ENCODE measurements at regions not wholly inside any gene's neighbourhood (a gene's known extent, or its start where the extent isn't known, plus 50 kb on each side); places are given as distances from the start of the nearest gene placed in this dataset.

DNA sequence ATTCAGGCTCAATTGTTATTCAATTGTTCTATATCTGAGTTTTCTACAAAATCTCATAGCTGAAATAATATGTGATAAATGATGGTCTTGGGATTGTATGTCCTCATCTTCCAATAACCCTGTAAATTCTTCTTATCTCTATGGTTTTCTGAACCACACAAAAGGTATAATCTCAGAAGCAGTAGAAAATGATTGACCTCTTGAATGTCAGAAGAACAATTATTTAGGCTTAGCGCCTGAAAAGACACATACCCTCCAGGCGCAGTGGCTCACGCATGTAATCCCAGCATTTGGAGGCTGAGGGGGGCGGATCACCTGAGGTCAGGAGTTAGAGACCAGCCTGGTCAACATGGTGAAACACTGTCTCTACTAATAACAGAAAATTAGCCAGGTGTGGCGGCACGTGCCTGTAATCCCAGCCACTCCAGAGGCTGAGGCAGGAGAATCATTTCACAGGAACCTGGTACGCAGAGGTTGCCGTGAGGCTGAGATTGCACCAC is 288.0 kb upstream of the TBC1D5 start:
- no peak for DNase-seq

DNA sequence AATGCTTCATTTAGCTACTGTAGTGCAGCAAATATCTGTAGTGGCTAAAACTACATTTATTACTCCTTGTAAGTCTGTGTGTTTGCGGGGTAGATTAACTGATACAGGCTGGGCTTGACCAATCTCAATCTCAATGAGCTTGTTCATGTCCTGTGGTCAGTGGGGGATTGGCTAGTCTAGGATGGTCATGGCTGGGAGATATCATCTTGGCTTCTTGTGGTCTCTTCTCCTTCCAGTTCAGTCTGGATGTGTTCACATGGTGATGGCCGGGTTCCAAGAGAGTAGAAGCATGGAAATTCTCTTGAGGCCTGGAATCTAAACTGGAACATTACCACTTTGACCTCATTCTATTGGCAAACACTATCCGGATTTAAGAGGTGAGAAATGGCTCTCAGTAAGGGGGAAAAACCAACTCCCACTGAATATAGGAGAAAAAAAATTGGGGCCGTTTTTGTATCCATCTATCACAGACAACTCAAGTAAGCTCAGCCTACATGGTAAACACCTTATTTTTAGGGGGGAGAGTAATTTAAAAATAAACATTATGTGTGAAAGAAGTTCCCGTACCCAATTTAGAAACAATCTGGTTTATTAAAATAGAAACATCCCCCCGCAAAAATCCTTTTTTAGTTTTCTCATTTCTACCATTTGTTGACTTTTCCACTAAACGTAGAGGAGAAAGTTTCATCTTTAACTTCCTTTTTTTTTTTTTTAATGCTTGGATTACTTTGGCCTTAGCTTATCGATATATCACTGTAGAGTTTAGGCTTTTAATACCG is 284.9 kb upstream of the TBC1D5 start:
- peak; percentile 33 for DNase-seq

DNA sequence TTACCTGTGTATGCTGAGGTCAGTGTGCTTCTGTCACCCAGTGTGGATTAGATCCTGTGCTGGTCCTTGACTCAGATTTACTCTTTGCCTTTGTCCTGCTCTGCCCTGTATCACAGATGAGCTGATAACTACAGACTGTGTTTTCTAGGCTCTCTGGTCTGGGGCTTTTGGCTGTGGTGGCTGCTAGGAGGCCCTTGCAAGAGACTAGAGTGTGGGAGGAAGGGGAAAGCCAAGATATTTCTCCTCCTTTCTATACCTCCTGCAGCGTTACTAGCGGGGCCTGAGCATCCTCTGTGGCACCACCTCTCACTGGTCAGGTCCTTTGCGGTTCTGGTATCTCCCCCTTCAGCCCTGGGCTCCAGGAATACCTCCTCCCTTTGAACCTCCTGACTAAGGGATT is 282.3 kb upstream of the TBC1D5 start:
- no peak for DNase-seq

DNA sequence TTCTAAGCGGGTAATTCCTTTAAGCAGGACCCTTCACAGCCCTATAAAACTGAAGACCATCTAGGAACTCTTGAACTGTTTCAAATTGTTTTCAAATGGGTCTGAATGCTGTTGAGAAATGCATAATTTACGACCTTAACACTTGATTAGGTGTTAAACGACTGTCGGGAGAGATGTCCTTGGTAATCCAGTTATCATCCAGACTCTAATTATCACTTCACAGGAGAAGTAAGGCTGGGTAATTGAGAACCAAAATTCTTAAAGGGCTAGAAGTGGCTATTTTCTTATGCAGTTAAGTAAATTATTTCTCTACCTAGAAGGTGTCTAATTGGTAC is 276.7 kb upstream of the TBC1D5 start:
- no peak for DNase-seq

DNA sequence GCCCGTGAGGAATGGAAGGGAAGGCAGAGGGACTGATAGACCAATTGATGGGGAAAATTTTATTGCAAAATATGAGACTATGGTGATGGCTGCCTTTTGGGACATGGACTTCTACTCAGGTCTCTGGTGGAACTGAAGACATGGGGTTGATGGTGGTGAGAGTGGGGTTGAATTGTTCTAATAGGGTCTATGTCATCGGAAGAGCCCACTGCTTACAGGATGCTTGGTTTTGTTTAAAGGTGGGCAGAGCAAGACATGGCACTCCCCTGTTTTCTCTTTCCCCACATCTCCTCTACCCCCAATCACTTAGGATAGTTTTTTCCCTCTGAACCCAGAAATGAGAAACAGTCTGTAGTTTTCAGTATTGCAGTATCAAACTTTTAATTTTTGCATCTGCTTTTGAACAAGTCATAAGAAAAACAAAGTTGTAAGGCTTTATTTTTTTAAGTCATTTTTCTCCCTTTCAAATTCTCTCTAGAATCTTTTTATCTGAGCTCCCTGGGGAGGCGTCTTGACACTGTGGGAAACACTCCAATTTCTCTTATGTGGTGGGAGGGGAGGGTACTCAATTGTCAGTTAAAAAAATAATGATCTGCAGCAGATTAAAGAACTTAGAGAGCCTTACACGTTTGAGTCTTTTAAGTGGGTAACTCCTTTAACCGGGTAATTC is 276.2 kb upstream of the TBC1D5 start:
- DNase-seq, result no peak

DNA sequence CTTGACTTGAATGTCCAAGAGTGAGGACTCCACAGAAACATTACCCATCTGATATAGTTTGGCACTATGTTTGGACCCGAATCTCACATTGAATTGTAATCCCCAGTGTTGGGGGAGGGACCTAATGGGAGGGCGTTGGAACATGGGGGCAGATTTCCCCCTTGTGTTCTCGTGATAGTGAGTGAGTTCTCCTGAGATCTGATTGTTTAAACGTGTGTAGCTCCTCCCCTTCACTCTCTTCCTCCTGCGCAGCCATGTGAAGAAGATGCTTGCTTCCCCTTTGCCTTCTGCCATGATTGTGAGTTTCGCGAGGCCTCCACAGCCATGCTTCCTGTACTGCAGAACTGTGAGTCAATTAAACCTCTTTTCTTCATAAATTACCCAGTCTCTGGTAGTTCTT is 273.9 kb upstream of the TBC1D5 start:
- DNase-seq, result peak; percentile 23

DNA sequence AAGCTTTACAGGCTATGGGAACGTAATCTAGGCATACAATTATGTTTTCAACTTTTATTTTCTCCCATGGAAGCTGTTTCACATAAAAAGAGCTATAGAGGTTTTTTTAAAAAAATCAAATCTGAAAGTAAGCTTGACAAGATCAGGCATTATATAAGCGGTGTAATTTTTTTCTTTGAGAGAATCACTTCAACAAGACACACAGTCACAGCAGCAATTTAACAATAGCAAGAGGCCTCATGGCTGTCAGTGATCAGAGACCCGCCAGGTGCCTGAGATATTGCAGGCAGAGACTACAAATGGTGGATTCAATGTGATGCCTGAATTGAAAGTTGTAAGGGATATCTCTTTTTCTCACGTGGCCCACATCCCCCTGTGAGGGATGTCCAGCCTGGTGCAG is 270.5 kb upstream of the TBC1D5 start:
- no peak for DNase-seq

DNA sequence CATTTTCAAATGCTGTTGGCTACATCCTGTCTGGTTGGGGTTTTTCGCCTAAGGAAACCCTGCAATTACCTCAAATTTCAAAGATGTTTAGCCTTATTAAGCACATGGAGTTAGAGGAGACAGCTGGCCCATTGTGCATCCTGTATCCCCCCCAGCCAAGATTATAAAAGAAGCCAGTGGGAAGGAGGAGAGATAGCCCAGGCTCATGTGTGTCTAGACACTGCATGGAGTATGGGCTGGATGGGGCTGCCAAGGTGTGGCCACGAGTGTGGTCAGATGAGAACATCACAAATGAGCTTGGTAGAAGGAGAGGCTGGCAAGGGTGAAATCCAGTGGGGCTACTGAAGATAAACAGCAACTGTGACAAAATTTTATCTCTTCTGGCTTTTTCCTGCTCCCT is 270.0 kb upstream of the TBC1D5 start:
- DNase-seq, result no peak

DNA sequence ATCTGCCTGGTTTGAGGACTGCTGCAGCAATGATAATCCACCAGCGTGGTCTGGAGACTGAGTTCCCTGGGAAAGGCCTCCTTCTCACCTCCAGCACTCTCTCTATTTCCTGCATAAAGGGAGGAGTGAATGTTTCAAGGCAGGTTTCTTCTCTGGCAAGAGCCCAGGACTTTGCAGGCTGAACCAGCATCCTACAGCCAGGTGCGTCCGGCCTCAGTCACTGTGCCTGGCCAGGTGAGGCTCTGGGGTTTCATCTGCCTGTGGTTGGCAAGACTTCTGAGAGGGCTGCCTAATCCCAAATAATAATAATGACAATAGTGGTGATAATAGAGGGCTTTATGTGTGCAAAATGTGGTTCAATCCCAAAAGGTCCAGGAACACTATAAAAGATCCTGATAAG is 269.0 kb upstream of the TBC1D5 start:
- no peak for DNase-seq

DNA sequence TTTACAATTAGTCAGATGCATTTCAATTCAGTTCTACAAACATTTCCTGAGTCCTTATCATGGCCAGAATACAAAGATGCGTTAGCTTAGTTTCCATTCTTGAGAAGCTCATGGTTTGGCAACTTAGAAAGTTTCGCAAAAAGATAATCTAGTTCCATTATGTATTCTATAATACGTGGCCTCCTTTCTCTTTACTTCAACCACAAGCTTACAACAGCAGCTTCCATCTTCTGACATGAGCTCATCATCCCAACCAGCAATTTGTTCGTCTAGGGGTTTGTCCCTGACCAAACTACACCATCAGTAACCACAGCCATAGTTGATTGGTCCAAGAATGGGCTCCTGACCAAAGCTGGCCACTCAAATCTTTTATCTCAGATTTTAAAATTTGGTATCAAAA is 267.6 kb upstream of the TBC1D5 start:
- peak; percentile 91 for DNase-seq

DNA sequence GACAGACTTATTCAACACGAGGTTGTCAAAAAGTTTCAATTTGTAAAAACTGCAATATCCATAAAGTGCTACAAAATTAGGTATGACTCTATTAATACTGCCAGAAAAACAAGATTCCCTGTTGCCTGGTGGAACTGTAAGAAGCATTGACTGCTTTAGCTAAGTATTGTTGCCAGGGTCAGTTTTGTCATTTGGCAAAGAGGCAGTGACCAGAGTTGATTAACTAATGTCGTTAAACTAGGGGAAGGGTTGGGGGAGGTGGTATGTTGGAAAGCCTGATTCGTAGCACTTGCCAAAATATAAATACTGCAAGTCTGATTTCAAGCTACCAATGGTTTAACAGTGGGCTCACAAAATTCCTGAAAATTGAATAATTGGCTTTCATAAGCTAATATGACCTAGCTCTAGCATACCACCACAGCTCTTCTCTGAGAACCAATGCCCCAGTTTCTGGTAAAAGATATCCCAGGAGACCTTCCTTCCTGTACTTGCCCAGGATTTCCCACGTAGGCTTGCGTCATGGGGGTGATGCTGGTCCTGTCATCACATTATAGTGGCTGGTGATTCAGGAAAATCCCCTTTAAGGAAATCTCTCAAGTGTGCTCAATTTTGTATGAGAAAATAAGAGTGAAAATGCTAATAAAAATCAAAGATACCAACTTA is 266.4 kb upstream of the TBC1D5 start:
- no peak for DNase-seq

DNA sequence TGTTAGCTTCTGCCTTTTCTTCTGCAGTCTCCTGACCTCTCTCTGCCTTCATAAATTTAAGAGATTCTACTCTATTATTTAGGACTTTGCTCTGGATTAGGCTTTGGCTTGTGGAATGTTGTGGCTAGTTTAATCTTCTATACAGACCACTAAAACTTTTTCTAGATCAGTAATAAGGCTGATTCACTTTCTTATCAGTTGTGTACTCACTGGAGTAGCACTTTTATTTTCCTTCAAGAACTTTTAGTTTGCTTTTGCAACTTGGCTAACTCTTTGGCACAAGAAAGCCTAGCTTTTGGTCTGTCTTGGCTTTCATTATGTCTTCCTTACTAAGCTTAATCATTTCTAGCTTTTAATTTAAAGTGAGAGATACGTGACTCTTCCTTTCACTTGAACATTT is 265.5 kb upstream of the TBC1D5 start:
- DNase-seq, result no peak

DNA sequence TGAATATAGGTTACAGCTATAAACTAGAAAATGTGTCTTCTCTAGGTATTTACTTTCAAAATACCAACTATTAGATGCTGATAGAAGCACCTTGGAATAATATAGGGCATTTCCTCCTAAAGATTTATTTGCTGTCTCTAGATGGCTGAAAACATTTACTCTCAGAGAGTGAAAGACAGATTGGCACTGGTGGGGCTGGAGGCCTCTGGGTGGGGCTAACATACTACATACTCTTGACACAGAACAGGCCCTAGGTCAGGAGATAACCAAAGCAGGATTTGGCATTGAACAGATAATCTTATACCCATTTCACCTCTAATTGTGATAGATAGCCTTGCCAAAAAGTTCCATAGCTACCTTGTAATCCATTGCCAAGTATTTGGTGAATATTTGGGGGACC is 253.3 kb upstream of the TBC1D5 start:
- DNase-seq, result no peak

DNA sequence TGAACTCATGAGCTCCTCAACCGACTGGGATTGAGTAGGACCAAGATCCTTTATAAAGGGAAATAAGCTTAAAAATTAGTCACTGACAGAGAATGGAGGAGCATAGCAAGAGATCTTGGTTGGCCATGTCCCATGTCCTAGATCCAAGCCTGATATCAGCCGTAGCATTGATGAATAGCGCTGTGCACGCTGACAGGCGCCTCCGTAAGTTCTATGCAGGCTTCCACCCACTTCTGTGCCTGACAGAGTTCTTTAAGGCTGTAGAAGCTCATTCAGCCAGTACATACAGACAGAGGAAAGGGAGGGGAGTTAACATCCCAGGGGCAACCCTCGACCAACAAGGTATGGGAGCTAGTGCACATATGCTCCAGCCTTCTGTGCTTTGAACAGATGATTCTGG is 251.7 kb upstream of the TBC1D5 start:
- no peak for DNase-seq

DNA sequence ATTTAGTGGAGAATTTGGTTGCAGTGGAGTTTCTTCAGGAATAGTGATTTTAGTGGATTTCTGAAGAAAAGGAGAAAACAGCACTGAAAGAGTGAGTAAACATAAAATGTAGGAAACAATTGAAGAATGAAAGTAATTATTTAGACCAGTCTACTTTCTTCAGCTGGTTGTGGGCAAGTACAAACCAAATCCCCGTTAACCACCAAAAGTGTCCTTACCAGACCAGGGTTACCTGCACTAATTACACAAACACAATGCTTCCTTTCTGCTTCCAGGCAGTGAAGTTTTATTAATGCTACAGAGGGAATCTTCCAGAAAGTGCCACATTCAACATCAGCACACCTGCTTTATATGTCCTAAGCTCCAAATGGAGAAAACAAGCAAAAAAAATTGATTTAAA is 248.0 kb upstream of the TBC1D5 start:
- DNase-seq, result no peak

DNA sequence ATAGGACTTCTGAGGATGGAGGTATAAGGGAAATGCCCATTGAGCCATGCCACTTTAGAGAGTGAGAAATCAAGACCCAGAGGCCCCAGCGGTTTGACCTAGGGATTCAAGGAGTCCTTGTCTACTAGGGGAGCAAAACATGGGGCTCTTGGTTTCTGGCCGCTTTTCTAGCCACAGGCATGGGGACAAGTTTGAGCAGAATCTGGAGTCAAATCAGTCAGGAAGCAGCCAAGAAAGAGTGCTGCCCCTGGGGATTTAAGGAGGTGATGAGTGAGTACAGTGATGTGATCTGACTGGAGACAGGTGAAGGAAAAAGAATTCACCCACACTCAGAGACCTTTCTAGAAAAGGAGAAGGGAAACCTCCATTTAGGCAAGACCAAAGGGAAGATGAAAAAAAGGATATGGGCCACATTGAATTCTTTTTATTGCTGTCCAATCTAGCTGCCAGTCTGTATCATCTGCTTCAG is 244.0 kb upstream of the TBC1D5 start:
- DNase-seq, result peak; percentile 56

DNA sequence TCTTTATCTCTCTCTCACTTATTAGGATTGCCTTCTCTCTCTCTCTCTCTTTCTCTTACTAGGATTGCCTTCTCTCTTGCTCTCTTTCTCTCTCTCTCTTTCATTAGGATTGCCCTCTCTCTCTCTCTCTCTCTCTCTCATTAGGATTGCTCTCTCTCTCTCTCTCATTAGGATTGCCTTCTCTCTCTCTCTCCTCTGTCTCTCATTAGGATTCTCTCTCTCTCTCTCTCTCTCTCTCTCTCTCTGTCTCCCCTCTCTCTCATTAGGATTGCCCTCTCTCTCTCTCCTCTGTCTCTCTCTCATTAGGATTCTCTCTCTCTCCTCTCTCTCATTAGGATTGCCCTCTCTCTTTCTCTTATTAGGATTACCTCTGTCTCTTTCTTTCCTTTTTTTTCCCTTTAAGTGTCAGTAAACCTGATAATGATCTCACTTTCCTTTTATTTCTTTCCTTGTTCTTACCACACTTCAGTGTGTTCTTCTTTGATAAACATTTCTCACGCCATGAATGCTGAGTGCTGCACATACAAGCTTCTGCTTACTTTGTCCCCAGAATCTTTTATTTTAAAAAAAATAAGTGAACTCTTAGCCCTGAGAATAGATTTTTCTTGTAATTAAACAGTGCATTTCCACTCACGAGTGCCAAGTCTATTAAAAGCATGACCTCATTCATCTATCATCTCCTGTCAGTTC is 243.4 kb upstream of the TBC1D5 start:
- no peak for DNase-seq

DNA sequence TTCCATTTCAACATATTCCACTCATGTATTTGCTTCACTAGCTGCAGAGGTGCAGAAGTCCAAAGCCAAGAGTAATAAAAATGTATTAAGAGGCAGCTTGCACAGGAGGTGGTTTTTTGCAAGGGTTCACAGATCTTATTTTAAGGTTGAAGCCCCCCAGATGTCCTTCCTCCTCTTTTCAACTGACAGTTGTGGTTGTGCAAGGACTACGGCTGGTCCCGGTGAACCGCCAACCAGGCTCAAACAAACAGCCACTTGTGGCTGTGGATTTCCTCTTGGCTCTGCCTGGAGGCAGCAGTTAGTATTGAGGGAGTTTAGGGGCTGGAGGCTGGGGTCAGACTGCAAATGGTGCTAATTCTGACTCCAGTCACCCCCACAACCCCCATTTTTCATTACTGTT is 240.7 kb upstream of the TBC1D5 start:
- peak; percentile 100 for DNase-seq

DNA sequence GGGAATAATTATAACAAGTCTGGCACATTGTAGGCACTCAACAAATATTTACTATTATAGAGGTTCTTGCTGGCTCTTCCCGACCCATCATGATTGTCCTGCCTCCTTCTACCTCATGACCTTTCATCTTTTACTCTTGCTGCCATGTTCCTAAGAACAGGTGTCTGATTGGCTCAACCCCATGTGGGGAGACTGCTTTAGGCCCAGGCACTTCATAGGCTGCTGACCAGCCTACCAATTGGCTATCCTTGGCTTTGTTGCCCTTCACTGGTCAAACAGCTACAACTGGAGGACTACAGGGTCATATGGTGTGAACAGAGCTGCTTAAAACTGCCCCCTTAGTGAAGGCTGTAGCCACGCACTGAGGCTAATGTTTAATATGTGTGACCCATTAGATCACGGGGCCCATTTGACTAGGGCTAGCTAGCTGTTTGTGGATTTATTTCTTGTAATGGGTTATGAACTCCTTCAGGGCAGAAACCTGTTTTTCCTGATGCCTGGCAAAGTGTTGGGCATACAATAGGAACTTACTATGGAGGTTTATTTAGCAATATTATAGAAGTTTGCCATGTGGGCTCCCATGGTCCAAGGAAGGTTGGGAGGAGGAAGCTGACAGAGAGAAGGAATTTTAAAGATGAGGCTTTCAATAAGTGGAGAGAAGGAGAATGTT is 239.9 kb upstream of the TBC1D5 start:
- peak; percentile 74 for DNase-seq

DNA sequence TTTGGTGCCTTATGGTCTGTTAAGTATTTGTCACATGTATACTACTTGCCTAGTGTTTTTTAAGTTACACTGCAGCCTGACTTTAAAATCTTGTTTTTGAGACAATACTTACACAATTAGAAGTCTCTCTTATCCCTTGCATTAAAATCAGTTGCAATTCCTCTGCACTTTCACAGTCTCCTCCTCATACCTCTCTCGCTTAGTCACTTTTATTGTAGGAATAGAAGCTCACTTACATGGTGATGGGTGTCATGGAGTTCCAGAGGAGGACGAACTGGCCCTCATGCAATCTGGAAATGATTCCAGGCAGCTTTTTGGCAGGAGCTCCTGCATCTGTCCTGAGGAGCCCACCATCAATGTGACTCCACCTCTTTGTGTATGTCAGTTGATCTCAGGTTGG is 238.4 kb upstream of the TBC1D5 start:
- no peak for DNase-seq

DNA sequence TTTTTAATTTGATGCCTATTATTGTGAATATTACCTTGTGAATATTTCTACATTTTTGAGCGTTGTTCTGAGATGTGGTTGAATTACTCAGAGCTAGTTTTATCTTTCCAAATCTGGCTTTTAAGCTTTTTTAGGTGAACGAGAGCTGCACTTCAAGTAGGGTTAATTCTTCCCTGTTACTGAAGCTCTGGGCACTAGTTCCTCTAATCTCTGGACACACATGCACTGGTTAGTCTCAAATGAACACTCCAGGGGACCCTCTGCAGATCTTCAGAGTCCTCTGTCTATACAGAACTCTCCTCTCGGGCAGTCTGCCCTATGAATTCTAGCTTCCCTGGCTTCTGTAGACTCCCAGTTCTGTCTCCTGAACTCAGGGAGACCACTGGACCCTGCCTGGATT is 237.5 kb upstream of the TBC1D5 start:
- peak; percentile 53 for DNase-seq

DNA sequence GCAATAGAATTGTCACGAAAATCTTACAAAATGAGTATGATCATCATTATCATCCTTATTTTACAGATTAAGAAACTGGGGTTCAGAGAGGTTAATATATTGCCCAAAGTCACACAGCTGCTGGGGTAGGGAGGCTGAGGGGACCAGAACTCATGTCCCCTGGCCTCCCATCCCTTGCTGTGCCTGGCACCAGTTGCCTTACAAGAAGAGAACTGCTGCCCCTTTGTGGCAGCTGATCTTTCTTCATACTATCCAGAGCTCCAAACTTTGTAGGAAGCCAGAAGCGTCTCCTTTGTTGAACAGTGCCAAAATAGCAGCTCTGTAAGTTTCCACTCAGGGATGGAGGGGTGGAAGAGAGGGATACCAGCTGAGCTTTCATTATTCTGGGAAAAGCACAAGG is 236.8 kb upstream of the TBC1D5 start:
- DNase-seq, result peak; percentile 80

All from MV-4-11 (cell line).